PC-3 (cell line): ENCODE measurements at regions not wholly inside any gene's neighbourhood (a gene's known extent, or its start where the extent isn't known, plus 50 kb on each side); places are given as distances from the start of the nearest gene placed in this dataset.

Experiments
- ATAC-seq: fragments of 200-7000 bp; cut with Tn5 transposase; 2 replicates; pipeline ENCODE4 v1.9.1; 2020; ENCODE audit warnings: mild to moderate bottlenecking, moderate library complexity
- BruUV-seq: library from RNA; stranded (reverse); fragments of 400-500 nt; replicated peaks from 2 replicates; lab custom pipeline; 2021; lab: Mats Ljungman, UMichigan
- CTCF ChIA-PET: fragments of 300-600 bp; sonication (Branson Sonifier 250); formaldehyde crosslinking; loops from one replicate; lab custom pipeline; 2022; ENCODE audit warnings: antibody characterized with exemption; lab: Charles Lee
- POLR2A ChIA-PET: fragments of 300-600 bp; sonication (Branson Sonifier 250); formaldehyde crosslinking; loops from one replicate; lab custom pipeline; 2022; ENCODE audit warnings: antibody characterized with exemption; ENCODE audit not compliant: unreplicated experiment; lab: Charles Lee
- DNase-seq: peaks from one replicate; pipeline ENCODE4 v3.0.0-alpha.2; 2015
- H2AFZ ChIP-seq: fragments of 300-600 bp; sonication (generic); 2 replicates; pipeline ENCODE4 v1.6.0; 2016; ENCODE audit warnings: antibody characterized with exemption, low read length
- H3F3A ChIP-seq: fragments of 300-600 bp; sonication (generic); one replicate; pipeline ENCODE4 v1.6.0; 2017; ENCODE audit warnings: antibody characterized with exemption, low read length, control low read depth, mild to moderate bottlenecking; ENCODE audit not compliant: unreplicated experiment
- H3K27ac ChIP-seq: fragments of 300-600 bp; sonication (generic); 2 replicates; pipeline ENCODE4 v1.5.1; 2016; ENCODE audit warnings: mild to moderate bottlenecking, low read length
- H3K27me3 ChIP-seq: fragments of 300-600 bp; sonication (generic); 2 replicates; pipeline ENCODE4 v1.6.1; 2016; ENCODE audit warnings: low read length, mixed read lengths
- H3K36me3 ChIP-seq: fragments of 300-600 bp; sonication (generic); 2 replicates; pipeline ENCODE4 v1.6.1; 2016; ENCODE audit warnings: low read depth, mixed run types, low read length, mixed read lengths
- H3K4me1 ChIP-seq: fragments of 300-600 bp; sonication (generic); 2 replicates; pipeline ENCODE4 v1.5.1; 2016; ENCODE audit warnings: low read length; ENCODE audit not compliant: insufficient read depth
- H3K4me2 ChIP-seq: fragments of 300-600 bp; sonication (generic); 2 replicates; pipeline ENCODE4 v1.6.0; 2016; ENCODE audit warnings: low read length
- H3K4me3 ChIP-seq: fragments of 300-600 bp; sonication (generic); 2 replicates; pipeline ENCODE4 v1.5.1; 2016; ENCODE audit warnings: mild to moderate bottlenecking, low read length, mixed read lengths
- H3K79me2 ChIP-seq: fragments of 300-600 bp; sonication (generic); 2 replicates; pipeline ENCODE4 v1.6.1; 2017; ENCODE audit warnings: low read length, mixed read lengths
- H3K9ac ChIP-seq: fragments of 300-600 bp; sonication (generic); 2 replicates; pipeline ENCODE4 v1.6.0; 2016; ENCODE audit warnings: mild to moderate bottlenecking, low read length
- H3K9me2 ChIP-seq: fragments of 300-600 bp; sonication (generic); replicated peaks from 2 replicates; pipeline ENCODE4 v1.6.1; 2016; ENCODE audit warnings: mixed run types, low read length, mixed read lengths
- H3K9me3 ChIP-seq: fragments of 300-600 bp; sonication (generic); 2 replicates; pipeline ENCODE4 v1.6.1; 2016; ENCODE audit warnings: low read length, mixed read lengths
- H4K20me1 ChIP-seq: fragments of 300-600 bp; sonication (generic); 2 replicates; pipeline ENCODE4 v1.6.1; 2016; ENCODE audit warnings: low read length, mixed read lengths
- CTCF ChIP-seq: fragments of 300-600 bp; sonication (generic); conservative IDR thresholded peaks from 2 replicates; pipeline ENCODE4 v1.5.1; 2017; ENCODE audit warnings: antibody characterized with exemption, low read depth, mild to moderate bottlenecking, low read length
- EZH2 ChIP-seq: fragments of 300-600 bp; sonication (generic); IDR thresholded peaks from one replicate; pipeline ENCODE4 v1.6.1; 2017; ENCODE audit warnings: antibody characterized with exemption, mild to moderate bottlenecking, low read length; ENCODE audit not compliant: unreplicated experiment
- EZH2phosphoT487 ChIP-seq: fragments of 300-600 bp; sonication (generic); IDR thresholded peaks from 2 replicates; pipeline ENCODE4 v1.6.1; 2018; ENCODE audit warnings: mild to moderate bottlenecking, antibody characterized with exemption, low read length, borderline replicate concordance
- intact Hi-C: fragments of 100-400 bp; cut with micrococcal nuclease; formaldehyde crosslinking; loops from 2 replicates; pipeline ENCODE4 v1.9.0; 2023

- no peak for ATAC-seq
- DNase-seq = no peak
- Histone ChIP-seq H3F3A (no peaks in the 10 kb centered on the region), H3K36me3 (no peaks in the 10 kb centered on the region), H3K9me2 (no peaks in the 10 kb centered on the region), H4K20me1 (no peaks in the 10 kb centered on the region), H3K9me3 (0 out of 2 replicates have a peak, but pooled peaks cover 3% of the 10 kb centered on the region), H3K27ac (no peak overlapping the region), H3K79me2 (no peaks in the 10 kb centered on the region), H2AFZ (no peak overlapping the region), H3K27me3 (no peaks in the 10 kb centered on the region), H3K4me3 (no peak overlapping the region), H3K4me1 (no peaks in the 10 kb centered on the region), H3K4me2 (no peak overlapping the region), H3K9ac (no peak overlapping the region)
- BruUV-seq = no TSS peak
- TF ChIP-seq CTCF = no peak
- TF ChIP-seq EZH2phosphoT487 = no peak
- no peak for TF ChIP-seq EZH2
- CTCF ChIA-PET = no interaction called here
- intact Hi-C loops = no loop called here
- POLR2A ChIA-PET = no interaction called here
These were observed 1021.7 kb downstream of the GALC start for GRCh38 chr14:86971292-86971691.

- ChIA-PET POLR2A (no interaction called here), CTCF (no interaction called here)
- no peaks in the 10 kb centered on the region for H3K36me3 ChIP-seq
- no peak overlapping the region for H3K9ac ChIP-seq
- no peaks in the 10 kb centered on the region for H3K4me1 ChIP-seq
- H3K9me3 ChIP-seq = 0 out of 2 replicates have a peak, but pooled peaks cover 4% of the 10 kb centered on the region
- H3K27me3 ChIP-seq = no peaks in the 10 kb centered on the region
- ATAC-seq = no peak
- H3K4me2 ChIP-seq = no peak overlapping the region
- peak; percentile 51 for TF ChIP-seq CTCF
- TF ChIP-seq EZH2phosphoT487 = no peak
- intact Hi-C loops = no loop called here
- peak; percentile 38 for DNase-seq
- BruUV-seq = no TSS peak
- no peaks in the 10 kb centered on the region for H3K79me2 ChIP-seq
- no peak overlapping the region for H3K4me3 ChIP-seq
- no peaks in the 10 kb centered on the region for H3K9me2 ChIP-seq
- H2AFZ ChIP-seq = no peak overlapping the region
- H3K27ac ChIP-seq = no peak overlapping the region
- no peaks in the 10 kb centered on the region for H4K20me1 ChIP-seq
- H3F3A ChIP-seq = no peaks in the 10 kb centered on the region
These were observed 1031.8 kb downstream of the GALC start for GRCh38 chr14:86961106-86961716.

GRCh38 chr14:86955771-86956354, 1037.1 kb downstream of the GALC start:
- Histone ChIP-seq H3K9me2 (no peaks in the 10 kb centered on the region), H3K4me3 (no peak overlapping the region), H3K9ac (no peak overlapping the region), H3K27ac (no peak overlapping the region), H3K4me2 (no peak overlapping the region), H3F3A (no peaks in the 10 kb centered on the region), H4K20me1 (no peaks in the 10 kb centered on the region), H3K9me3 (0 out of 2 replicates have a peak, but pooled peaks cover 8% of the 10 kb centered on the region), H3K27me3 (no peaks in the 10 kb centered on the region), H3K79me2 (no peaks in the 10 kb centered on the region), H3K4me1 (no peaks in the 10 kb centered on the region), H2AFZ (no peak overlapping the region), H3K36me3 (no peaks in the 10 kb centered on the region)
- no TSS peak for BruUV-seq
- POLR2A ChIA-PET = no interaction called here
- CTCF ChIA-PET = no interaction called here
- TF ChIP-seq EZH2phosphoT487 (no peak), EZH2 (no peak)
- intact Hi-C loops = no loop called here
- ATAC-seq (no peak), DNase-seq (no peak)
